Urinary bladder (tissue), 3 donors: ENCODE measurements at regions not wholly inside any gene's neighbourhood (a gene's known extent, or its start where the extent isn't known, plus 50 kb on each side); places are given as distances from the start of the nearest gene placed in this dataset.
"Not testable (repeated sequence)": the region's sequence is repeated elsewhere in the genome, so short reads cannot be mapped to it uniquely, and the experiment has no call there.

Source experiments
- DNase-seq: peaks from one replicate; pipeline ENCODE4 v3.0.0-alpha.2; 2015; ENCODE audit errors: extremely low spot score
- H3K27ac ChIP-seq: one replicate; pipeline ENCODE4 v1.5.1; 2013; ENCODE audit warnings: low read depth, mild to moderate bottlenecking, moderate library complexity
- H3K36me3 ChIP-seq: one replicate; pipeline ENCODE4 v1.6.1; 2013; ENCODE audit warnings: mild to moderate bottlenecking, moderate library complexity; ENCODE audit not compliant: insufficient read depth
- H3K4me1 ChIP-seq: one replicate; pipeline ENCODE4 v1.6.1; 2013; ENCODE audit warnings: mild to moderate bottlenecking, moderate library complexity; ENCODE audit not compliant: insufficient read depth
- H3K4me3 ChIP-seq: one replicate; pipeline ENCODE4 v1.5.1; 2013; ENCODE audit warnings: low read depth, low read length
- WGBS: extraction: QIAGEN DNeasy Blood & Tissue Kit; methylation state at CpG from one replicate; pipeline ENCODE4 v1.1.7; 2013; 5-methylcytosine and 5-hydroxymethylcytosine counted together
- donor health status: healthy with polysubstance abuse.
- donor health status: healthy.

DNA sequence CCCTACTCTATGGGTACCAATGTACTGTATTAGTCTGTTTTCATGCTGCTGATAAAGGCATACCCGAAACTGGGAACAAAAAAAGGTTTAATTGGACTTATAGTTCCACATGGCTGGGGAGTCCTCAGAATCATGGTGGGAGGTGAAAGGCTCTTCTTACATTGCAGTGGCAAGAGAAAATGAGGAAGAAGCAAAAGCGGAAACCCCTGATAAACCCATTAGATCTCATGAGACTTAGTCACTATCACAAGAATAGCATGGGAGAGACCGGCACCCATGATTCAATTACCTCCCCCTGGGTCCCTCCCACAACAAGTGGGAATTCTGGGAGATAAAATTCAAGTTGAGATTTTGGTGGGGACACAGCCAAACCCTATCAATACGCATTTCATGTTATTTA, 635.3 kb downstream of the MID1IP1 start:
- 96% methylated on average over 4 of the region's 4 CpGs for WGBS
- H3K27ac ChIP-seq, H3K4me3 ChIP-seq, H3K36me3 ChIP-seq, H3K4me1 ChIP-seq, DNase-seq: not testable (repeated sequence)

DNA sequence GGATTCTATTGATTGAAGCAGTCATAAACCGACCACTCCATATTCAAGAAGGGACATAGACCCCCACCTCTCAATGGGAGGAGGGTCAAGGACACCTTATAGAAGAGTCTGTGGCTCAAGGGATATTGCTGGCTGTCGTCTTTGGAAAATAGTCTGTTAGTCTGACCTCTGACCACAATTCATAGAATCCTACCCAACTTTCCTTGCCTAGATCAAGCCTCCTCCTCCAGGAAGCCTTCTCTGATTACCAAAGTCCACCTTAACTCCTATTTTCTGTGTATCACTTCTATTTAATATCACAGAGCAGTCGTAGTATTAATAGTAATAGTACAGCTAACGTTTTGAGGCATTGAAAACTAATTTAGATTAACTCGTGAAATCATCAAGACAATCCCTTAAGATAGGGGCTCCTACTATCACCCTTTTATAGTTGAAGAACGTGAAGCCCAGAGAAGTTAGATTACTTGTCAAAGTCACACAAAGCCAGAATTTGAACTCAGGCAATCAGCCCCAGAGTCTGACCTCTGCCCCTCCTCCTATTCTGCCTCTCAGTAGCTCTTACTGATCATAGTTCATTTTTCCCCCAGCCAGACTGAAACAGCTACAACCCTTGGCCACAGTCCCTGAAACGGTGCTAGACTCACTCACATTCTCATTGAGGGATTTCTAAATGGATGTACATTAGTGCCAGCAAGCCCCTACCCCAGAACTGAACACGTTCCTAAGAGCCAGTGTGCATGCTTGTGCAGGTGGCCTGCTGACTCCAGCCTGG, 636.6 kb downstream of the MID1IP1 start:
- no peak for DNase-seq
- Histone ChIP-seq H3K4me1 (peaks cover 1% of the 10 kb centered on the region), H3K27ac (no peak overlapping the region), H3K4me3 (no peak overlapping the region), H3K36me3 (no peaks in the 10 kb centered on the region)
- WGBS: 90% methylated on average over 8 of the region's 8 CpGs

DNA sequence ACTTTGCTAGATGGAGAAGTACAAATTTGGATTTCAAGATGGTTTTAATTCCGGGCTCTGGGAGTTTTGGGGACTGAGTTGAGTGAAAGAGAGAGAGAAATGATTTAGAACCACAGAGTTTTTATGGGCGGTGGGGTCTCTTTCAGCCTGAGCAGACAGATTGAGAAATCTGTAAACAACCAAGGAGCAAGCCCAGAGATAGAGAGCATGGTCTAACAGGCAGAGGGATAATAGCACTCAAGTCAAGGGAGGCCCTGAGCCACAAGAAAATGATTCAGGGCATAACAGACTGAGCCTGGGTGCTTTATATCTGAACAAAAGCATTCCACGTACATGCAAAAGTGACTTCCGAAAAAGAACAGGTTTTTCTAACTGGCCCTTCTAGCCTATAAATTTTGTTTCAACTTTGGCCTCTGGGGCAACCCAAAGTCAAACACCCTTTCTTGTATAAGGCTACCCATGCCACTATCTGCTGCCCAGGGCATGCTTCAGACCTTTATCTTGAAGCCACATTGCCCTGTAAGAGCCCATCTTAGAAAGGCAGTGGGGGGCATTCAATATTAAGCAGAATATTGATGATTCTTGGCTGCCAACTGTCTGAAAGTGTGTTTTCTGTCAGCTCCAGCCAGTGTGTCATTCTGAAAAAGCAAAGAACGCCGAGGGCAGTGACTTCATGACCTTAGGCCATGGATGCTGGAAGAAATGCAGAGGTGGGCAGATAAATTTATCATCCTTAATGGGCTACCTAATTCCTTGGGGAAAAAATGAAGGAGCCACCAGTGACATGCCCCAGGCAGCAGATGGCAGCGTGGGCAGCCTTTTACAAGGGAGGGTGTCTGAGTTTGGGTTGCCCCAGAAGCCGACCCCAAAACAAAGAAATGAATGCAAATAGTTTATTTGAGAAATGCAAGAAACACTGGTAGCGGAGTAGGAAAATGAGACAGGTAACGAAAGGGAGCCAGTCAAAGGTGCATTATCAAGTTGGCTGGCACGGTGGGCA, 637.6 kb downstream of the MID1IP1 start:
- DNase-seq: no peak
- WGBS: 81% methylated on average over 11 of the region's 11 CpGs
- Histone ChIP-seq H3K27ac (no peak overlapping the region), H3K4me3 (no peak overlapping the region), H3K4me1 (peaks cover 1% of the 10 kb centered on the region), H3K36me3 (no peaks in the 10 kb centered on the region)

DNA sequence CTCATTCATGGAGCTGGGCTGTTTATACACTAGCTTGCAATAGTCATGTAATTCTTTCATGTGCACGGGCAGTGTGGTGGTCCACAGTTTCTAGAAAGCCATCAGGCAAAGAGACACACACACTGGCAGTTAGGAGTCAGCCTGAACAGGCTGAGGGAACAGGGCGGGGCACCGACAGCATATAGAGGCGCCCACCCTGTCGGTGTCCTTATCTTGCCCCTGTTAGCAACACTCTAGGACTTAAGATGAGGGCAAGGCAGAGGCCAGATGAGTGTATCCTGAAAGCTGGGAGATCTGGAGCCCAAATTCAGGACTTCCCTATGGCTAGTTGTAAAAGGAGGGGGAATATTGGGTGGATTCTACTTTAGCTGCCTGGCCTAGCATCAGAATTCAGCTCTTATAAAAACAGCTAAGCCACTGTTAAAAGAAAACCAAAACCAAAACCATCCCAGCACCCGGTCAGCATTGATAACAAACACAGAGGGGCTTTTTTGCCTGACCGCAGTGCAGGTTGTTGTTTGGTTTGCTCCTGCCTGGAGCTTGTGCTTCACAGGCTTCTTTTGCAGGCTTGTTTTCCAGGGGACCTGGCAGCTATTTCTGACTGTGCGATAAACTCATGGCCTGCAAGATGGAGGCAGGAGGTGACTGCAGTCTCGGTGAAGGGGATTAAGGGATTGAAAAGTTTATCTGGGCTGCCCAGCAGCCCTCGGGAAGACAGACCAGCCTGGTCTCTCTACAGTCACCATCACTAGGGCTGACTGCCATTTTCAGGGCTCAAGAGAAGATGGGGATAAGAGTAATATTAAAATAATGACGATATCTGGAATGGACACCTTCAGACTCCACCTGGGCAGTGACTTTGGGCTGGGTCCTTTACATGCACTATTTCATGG, 638.9 kb downstream of the MID1IP1 start:
- no peak for DNase-seq
- Histone ChIP-seq H3K27ac (no peak overlapping the region), H3K36me3 (no peaks in the 10 kb centered on the region), H3K4me1 (peaks cover 1% of the 10 kb centered on the region), H3K4me3 (no peak overlapping the region)
- WGBS: 44% methylated on average over 11 of the region's 11 CpGs

DNA sequence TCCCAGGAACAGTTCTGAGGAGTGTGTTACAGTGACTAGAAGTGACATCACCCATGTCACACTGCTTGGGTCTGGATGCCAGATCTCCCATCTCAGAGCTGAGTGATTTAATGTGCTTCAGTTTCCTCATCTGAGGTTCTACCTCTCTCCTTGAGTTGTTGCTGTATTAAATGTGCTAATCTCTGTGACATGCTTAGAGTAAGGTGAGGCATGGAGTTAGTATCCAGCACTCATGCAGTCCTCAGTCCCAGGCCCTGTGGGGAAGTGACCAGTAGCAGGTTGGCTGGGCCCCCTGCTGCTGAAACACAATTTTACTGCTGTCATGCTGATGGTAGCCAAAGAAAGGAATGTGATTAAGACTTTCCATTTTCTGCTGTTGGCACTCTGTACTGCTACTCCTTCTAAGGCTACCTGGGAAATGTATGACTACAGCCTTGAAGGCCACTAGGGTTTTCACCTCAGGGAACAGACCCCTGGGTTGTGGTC, 639.6 kb downstream of the MID1IP1 start:
- DNase-seq: no peak
- Histone ChIP-seq H3K4me1 (peaks cover 1% of the 10 kb centered on the region), H3K4me3 (no peak overlapping the region), H3K27ac (no peak overlapping the region), H3K36me3 (no peaks in the 10 kb centered on the region)

DNA sequence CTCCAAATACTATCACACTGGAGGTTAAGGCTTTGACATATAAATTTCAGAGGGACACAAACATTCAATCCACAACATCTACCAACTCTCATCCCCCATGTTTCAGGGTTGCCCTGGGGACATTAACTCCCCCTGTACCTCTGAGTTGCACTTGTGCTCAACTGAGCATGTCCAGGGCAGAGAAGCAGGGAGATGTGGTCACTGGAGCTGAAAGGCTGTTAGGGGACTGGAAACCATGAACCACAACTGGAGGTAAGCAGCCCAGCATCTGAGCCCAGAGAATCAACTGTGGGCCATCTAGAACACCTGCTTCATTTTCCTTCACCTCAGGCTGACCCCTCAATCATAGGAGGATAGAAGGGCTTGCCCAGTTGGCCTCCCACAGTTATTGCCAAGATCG, 641.1 kb downstream of the MID1IP1 start:
- H3K36me3 ChIP-seq: no peaks in the 10 kb centered on the region
- H3K4me1 ChIP-seq: peaks cover 1% of the 10 kb centered on the region
- no peak overlapping the region for H3K27ac ChIP-seq
- H3K4me3 ChIP-seq: no peak overlapping the region
- 90% methylated on average over 1 of the region's 1 CpG for WGBS
- no peak for DNase-seq

DNA sequence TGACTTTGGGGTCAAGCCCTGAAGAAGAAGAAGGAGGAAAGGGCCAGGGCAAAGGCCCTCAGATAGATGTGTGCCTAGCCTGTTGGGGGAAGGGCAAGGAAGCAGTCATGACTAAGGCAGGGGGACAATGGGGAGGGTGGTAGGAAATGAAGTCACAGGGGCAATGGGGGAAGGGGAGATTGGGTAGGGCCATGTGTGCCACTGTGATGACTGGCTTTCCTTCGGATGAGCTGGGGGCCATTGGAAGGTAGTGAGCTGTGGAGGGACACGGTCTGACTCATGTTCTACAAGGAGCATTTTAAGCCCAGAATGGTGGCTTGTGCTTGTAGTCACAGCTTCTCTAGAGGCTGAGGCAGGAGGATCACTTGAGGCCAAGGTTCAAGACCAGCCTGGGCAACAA, 642.0 kb downstream of the MID1IP1 start:
- WGBS: 95% methylated on average over 2 of the region's 2 CpGs

DNA sequence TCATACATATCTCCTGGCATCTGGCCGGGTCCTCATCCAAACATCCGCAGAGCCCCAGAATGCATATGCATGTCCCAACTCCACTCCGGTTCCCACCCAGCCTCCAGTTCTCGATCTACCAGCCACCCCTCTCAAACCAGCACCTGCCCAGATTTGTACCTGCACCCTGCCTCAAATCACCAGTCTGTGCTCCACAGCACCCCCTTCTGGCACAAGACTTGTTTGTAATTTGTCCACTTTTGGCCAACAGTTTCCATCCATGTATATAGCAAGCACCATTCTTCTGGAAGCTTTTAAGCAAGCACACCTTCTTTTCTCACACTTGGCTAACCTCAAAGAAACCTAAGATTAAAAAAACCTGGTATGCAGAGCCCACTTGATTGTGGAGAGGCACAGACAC, 644.1 kb downstream of the MID1IP1 start:
- Histone ChIP-seq H3K4me1 (no peaks in the 10 kb centered on the region), H3K4me3 (no peak overlapping the region), H3K27ac (no peak overlapping the region), H3K36me3 (no peaks in the 10 kb centered on the region)
- DNase-seq: no peak
- 87% methylated on average over 4 of the region's 4 CpGs for WGBS

More for the DNA sequence above, 642.0 kb downstream of the MID1IP1 start:
- Histone ChIP-seq H3K4me1 (peaks cover 1% of the 10 kb centered on the region), H3K4me3 (no peak overlapping the region), H3K36me3 (no peaks in the 10 kb centered on the region), H3K27ac (no peak overlapping the region)
- DNase-seq: no peak

DNA sequence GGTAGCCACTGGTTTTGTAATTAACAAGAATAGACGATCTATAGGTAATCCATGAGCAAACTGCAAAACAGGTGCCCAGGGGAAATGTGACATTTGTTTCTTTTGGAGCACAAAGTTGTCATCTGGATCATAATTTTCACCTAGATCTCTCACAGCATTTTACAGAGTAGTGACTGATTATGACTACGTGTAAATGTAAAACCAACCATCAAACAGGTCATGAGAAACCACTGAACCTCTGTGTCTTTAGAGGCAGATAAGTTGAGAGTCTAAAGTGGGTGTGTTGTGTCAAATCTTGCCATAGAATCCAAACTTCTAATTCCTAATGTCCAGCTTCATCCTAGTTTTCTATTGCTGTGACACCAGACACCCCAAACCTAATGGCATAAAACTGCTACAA, 648.1 kb downstream of the MID1IP1 start:
- 93% methylated on average over 2 of the region's 2 CpGs for WGBS
- DNase-seq: no peak
- no peak overlapping the region for H3K4me3 ChIP-seq
- H3K27ac ChIP-seq: no peak overlapping the region
- no peaks in the 10 kb centered on the region for H3K4me1 ChIP-seq
- no peaks in the 10 kb centered on the region for H3K36me3 ChIP-seq

DNA sequence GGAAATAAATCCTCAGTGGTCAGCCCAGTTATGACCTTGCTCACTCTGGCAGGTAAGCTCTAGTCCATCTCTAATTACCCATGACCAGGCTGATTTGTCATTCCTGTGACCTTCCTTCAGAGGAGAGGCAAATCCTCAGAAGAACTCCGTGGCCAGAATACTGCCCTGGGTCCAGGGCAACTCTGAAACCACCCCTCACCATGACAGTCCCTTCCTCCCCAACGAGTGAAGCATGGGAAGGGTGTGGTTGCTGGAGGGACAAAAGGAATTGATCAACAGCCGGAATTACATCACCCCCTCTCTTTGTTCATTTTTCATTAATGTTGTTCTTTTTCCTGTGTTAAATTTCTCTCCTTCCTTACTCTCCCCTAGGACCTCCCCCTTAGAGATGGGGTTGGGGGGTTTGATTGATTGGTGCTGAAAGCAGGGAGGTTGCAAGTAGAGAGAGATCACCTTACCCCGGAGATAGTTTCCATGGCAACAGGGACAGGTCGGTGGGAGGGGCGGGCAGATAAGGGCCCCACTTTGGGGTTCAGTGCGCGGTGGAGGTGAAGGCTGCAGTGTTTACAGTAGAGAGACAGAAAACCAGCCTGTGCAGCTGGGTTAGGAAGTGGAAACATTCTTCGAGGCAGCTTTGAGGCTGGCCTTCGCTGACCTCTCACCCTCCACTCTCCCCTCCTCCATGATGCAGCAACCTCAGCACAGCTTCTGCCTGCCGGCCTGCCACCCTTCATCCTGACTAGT, 647.4 kb downstream of the BCOR start:
- H3K27ac ChIP-seq: no peak overlapping the region
- WGBS: 54% methylated on average over 11 of the region's 11 CpGs

DNA sequence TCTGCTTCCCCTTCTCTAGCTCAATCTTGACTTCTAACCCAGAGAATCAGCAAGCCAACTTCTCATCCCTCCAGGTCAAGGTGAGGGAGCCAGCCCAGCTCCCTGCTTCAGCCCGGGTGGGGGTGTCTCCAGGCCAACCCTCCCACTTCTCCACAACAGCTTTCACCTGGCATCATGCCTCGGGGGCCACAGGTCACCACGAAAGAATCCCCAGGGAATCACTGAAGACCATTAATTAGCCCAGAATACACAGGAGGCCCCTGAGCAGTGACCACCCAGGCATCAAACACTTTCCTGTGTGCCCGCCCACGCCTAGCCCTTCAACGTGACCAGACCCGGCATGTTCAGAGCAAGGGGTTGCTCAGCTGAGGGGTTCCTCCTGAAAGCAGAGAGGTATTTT, 646.7 kb downstream of the BCOR start:
- no peak overlapping the region for H3K4me3 ChIP-seq
- no peaks in the 10 kb centered on the region for H3K4me1 ChIP-seq
- DNase-seq: no peak
- 84% methylated on average over 7 of the region's 7 CpGs for WGBS
- no peaks in the 10 kb centered on the region for H3K36me3 ChIP-seq
- H3K27ac ChIP-seq: no peak overlapping the region

More for the DNA sequence above, 647.4 kb downstream of the BCOR start:
- DNase-seq: no peak
- Histone ChIP-seq H3K4me3 (no peak overlapping the region), H3K4me1 (no peaks in the 10 kb centered on the region), H3K36me3 (no peaks in the 10 kb centered on the region)

DNA sequence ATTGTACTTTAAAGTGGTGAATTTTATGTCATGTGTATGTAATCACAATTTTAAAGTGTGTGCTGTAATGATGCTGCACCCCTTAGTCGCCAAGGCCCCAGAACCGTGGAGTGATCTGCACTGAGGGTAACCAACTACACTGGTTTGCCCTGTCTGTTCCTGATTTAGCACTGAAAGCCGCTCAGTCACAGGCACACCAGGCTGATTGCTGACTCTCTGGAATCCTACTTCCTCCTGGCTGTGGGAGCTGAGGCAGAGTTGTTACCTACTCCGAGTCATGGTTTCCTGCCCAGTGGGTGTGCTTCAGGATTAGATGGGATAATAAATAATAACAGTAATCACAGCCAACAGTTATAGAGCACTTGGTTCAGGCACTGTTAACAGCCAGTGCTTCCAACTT, 645.4 kb downstream of the BCOR start:
- Histone ChIP-seq H3K27ac (no peak overlapping the region), H3K4me1 (no peaks in the 10 kb centered on the region), H3K4me3 (no peak overlapping the region), H3K36me3 (no peaks in the 10 kb centered on the region)
- WGBS: 90% methylated on average over 4 of the region's 4 CpGs
- DNase-seq: no peak
